ACC112 (cell line): ENCODE measurements at regions not wholly inside any gene's neighbourhood (a gene's known extent, or its start where the extent isn't known, plus 50 kb on each side); places are given as distances from the start of the nearest gene placed in this dataset.

Experiments used
- H2AFZ ChIP-seq: fragments of 200-600 bp; sonication (generic); one replicate; pipeline ENCODE4 v1.6.0; 2017; ENCODE audit warnings: antibody characterized with exemption, low read length; ENCODE audit not compliant: unreplicated experiment
- H3K27ac ChIP-seq: fragments of 200-600 bp; sonication (generic); 2 replicates; pipeline ENCODE4 v1.5.1; 2014; ENCODE audit warnings: low read depth, mild to moderate bottlenecking, antibody characterized with exemption, low read length, moderate library complexity
- H3K27me3 ChIP-seq: fragments of 200-600 bp; sonication (generic); 2 replicates; pipeline ENCODE4 v1.6.1; 2014; ENCODE audit warnings: mild to moderate bottlenecking, antibody characterized with exemption, low read length, moderate library complexity, mixed read lengths; ENCODE audit not compliant: insufficient read depth
- H3K36me3 ChIP-seq: fragments of 200-600 bp; sonication (generic); 2 replicates; pipeline ENCODE4 v1.6.1; 2016; ENCODE audit warnings: mild to moderate bottlenecking, antibody characterized with exemption, low read length, moderate library complexity, mixed read lengths; ENCODE audit not compliant: insufficient read depth
- H3K4me1 ChIP-seq: fragments of 200-600 bp; sonication (generic); one replicate; pipeline ENCODE4 v1.6.1; 2016; ENCODE audit warnings: low read length, mixed read lengths; ENCODE audit not compliant: insufficient read depth, unreplicated experiment, control insufficient read depth
- H3K4me3 ChIP-seq: fragments of 200-600 bp; sonication (generic); 2 replicates; pipeline ENCODE4 v1.5.1; 2014; ENCODE audit warnings: mild to moderate bottlenecking, low read depth, low read length
- H3K79me2 ChIP-seq: fragments of 200-600 bp; sonication (generic); one replicate; pipeline ENCODE4 v1.6.0; 2016; ENCODE audit warnings: low read length; ENCODE audit not compliant: control insufficient read depth, unreplicated experiment, insufficient read depth

DNA sequence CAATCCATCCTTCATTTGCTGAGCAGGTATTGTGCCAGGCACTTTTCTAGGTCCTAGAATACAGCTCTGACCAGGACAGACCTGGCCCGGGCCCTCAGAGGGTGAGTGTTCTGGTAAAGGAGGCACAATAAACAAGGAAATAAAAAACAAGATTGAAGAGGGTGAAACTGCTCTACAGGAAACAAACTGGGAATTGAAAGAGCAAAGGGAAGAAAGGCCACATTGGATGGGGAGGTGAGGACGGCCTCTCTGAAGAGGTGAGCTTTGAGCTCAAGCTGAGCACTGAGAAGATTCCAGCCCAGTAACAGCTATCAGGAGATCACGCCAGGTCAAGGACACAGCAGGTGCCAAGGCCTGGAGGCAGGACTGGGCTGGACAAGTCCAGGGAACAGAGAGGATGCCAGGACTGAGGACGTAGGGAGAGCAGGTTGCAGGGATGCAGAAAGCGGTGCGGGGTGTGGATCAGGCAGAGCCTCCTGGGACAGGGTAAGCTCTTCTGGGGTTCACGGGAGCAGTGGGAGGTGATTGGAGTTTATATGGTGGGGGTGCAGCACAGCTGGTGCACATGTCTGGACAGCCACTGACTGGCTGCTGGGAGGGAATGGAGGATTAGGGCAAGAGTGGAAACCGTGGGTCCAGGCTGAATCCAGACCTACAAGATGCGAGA is 433.3 kb downstream of the PREX1 start:
- no peaks in the 10 kb centered on the region for H3K36me3 ChIP-seq
- no peak overlapping the region for H3K27ac ChIP-seq
- H3K4me1 ChIP-seq: no peaks in the 10 kb centered on the region
- H3K4me3 ChIP-seq: no peak overlapping the region
- no peak overlapping the region for H2AFZ ChIP-seq
- peaks cover 45% of the 10 kb centered on the region for H3K27me3 ChIP-seq
- no peaks in the 10 kb centered on the region for H3K79me2 ChIP-seq

DNA sequence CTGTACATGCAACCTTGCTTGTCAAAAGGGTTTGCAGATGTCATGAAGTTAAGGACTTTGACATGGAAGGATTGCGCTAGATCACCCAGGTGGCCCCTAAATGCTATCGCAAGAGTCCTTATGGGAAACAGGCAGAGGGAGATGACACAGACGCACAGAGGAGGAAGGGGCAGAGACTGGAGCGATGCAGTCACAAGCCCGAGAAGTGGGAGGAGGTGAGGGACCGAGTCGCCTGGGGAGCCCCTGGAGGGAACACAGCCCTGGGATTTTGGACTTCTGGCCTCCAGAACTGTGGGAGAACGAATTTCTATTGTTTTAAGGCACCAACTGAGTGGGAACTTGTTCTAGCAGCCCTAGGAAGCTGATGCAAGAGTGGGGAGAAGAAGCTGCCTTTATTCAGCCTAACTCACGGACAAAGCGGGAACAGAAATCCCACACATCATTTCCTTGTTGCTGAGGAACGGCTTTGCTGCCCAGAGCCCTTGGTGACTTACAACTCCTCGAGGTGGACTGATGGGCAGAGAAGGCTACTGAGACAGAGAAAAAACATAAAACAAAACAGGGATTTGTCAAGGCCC is 434.0 kb downstream of the PREX1 start:
- Histone ChIP-seq H3K4me3 (no peak overlapping the region), H3K27ac (no peak overlapping the region), H2AFZ (no peak overlapping the region), H3K79me2 (no peaks in the 10 kb centered on the region), H3K27me3 (peaks cover 40% of the 10 kb centered on the region), H3K4me1 (no peaks in the 10 kb centered on the region), H3K36me3 (no peaks in the 10 kb centered on the region)

DNA sequence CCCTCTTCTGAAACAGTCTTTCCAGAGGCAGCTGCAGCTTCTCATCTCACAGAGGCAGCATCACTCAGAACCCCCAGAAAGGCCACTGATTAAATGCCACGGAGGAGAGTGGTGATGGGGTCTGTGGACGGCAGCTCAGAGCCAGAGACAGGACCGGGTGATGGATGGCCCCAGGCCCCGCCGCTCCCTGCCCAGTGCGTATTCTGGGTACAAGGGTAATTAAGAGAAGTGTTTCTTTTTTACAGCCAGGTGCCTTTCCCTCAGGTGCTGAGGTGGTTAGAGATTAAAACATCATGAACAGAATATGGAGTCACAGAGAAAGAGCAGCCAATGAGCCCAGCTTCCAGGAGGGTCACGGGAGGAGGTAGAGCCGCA is 434.5 kb downstream of the PREX1 start:
- no peaks in the 10 kb centered on the region for H3K4me1 ChIP-seq
- H3K27me3 ChIP-seq: peaks cover 36% of the 10 kb centered on the region
- no peak overlapping the region for H2AFZ ChIP-seq
- no peaks in the 10 kb centered on the region for H3K36me3 ChIP-seq
- no peaks in the 10 kb centered on the region for H3K79me2 ChIP-seq
- H3K27ac ChIP-seq: no peak overlapping the region
- no peak overlapping the region for H3K4me3 ChIP-seq

DNA sequence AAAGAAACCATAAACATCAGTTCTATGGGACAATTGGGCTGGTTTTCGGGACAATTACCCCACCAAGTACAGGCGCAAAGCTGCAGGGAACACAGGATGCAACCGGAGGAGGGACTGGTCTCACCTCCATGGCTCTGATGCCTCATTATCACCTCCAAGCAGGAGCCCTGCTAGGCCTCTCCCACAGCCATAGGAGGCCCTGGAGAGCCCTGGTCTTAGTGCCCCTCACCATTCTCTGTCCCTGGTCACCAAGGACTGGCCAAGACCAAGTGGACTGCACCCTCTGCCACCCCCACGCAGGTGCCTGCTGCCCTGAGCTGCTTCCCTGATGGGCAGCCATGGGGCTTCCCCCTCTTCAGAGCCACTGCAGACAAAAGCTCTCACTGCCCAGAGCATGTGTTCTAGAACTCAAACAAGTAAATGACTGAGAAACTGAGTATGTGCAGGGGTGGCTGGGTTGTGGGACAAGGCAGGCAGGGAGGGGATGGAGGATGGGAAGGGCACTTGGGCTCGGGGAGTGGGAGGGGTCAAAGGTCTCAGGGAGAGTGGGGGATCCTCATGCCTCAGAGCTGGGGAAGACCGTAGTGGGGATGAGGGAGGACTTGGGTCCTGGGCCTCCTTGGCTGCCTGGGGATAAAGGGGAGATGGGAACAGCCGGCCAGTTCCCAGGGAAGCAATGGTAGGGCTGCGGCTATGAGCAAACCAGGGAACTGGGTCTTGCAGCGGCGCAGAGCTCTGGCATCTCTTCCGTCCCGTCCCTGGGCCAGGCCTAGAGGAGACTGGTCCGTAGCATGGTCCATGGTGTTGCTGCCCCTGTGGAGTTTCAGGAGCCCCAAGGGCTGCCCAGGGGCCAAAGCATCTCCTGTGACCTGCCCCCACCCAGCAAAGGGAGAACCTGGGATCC is 435.1 kb downstream of the PREX1 start:
- no peak overlapping the region for H2AFZ ChIP-seq
- H3K36me3 ChIP-seq: no peaks in the 10 kb centered on the region

DNA sequence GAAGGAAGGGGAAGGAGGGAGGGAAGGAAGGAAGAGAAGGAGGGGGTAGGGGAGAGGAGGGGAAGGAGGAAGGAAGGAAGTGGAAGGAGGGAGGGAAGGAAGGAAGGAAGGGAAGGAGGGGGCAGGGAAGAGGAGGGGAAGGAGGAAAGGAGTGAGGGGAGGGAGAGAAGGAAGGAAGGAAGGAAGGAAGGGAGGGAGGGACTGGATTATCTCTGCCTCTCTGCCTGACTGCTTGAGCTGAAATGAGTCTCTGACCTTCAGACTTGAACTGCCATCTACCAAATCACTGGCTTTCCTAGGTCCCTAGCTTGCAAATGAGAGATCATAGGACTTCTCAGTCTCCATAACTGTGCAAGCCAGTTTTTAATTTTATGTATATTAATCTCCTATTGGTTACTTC is 436.8 kb downstream of the PREX1 start:
- Histone ChIP-seq H3K27me3 (peaks cover 26% of the 10 kb centered on the region), H3K36me3 (no peaks in the 10 kb centered on the region), H3K4me3 (no peak overlapping the region), H2AFZ (no peak overlapping the region), H3K79me2 (no peaks in the 10 kb centered on the region), H3K27ac (no peak overlapping the region), H3K4me1 (no peaks in the 10 kb centered on the region)

More for the DNA sequence above, 435.1 kb downstream of the PREX1 start:
- H3K27me3 ChIP-seq: peaks cover 33% of the 10 kb centered on the region
- H3K4me3 ChIP-seq: no peak overlapping the region
- H3K27ac ChIP-seq: no peak overlapping the region
- no peaks in the 10 kb centered on the region for H3K4me1 ChIP-seq
- H3K79me2 ChIP-seq: no peaks in the 10 kb centered on the region

DNA sequence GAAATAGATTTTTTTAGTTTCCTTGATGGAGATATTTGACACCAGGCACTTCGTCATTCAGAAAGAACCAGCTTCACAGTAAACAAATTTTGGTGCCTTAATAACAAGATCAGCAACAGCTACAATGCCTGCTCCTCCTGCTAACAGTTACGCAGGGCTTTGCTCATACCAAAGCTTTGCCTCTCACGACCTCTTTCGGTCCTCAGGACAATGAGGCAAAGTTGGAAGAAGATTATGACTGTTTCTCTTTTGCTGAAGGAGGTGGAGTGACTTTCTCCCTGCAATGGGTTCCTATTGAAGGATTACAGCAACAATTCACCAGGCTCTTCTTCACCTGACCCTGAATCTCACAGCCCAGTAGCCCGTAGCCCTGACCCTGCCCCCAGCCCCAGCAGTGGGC is 440.1 kb downstream of the PREX1 start:
- H2AFZ ChIP-seq: no peak overlapping the region
- H3K4me3 ChIP-seq: no peak overlapping the region
- H3K4me1 ChIP-seq: no peaks in the 10 kb centered on the region
- no peaks in the 10 kb centered on the region for H3K36me3 ChIP-seq
- H3K79me2 ChIP-seq: no peaks in the 10 kb centered on the region
- H3K27ac ChIP-seq: no peak overlapping the region
- peaks cover 21% of the 10 kb centered on the region; the same call in 1 of the 2 replicates for H3K27me3 ChIP-seq

DNA sequence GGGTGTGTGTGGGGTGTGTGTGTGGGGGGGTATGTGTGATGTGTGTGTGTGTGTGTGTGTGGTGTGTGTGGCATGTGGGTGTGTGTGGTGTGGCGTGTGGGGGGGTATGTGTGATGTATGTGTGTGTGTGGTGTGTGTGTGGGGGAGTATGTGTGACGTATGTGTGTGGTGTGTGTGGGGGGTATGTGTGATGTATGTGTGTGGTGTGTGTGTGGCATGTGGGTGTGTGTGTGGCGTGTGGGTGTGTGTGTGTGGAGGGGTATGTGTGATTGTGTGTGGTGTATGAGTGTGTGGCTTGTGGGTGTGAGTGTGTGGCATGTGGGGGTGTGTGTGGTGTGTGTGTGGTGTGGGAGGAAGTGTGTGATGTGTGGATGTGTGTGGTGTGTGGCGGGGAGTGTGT is 442.3 kb downstream of the PREX1 start:
- no peaks in the 10 kb centered on the region for H3K36me3 ChIP-seq
- H3K27me3 ChIP-seq: peaks cover 18% of the 10 kb centered on the region; the same call in 1 of the 2 replicates
- no peaks in the 10 kb centered on the region for H3K4me1 ChIP-seq
- no peak overlapping the region for H2AFZ ChIP-seq
- no peak overlapping the region for H3K4me3 ChIP-seq
- H3K27ac ChIP-seq: no peak overlapping the region
- no peaks in the 10 kb centered on the region for H3K79me2 ChIP-seq

DNA sequence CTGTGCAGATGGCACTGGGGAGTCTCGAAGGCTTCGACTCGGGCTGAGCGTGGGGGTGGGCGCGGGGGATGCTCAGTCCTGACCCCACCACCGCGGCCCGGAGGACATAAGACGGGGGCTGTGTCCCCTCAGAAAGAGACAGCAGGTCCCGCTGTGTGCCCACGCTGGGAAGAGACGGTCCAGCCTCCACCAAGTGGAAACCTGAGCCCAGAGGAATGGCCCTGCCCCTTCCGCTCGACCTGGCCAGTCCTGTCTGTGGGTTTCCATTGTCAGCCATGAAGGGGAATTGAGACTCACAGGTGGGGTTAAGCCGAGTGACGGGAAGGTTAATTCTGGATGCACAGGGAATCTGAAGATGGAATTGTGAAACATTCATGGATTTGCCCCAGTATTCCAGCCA is 442.7 kb downstream of the PREX1 start:
- Histone ChIP-seq H3K4me3 (no peak overlapping the region), H3K36me3 (no peaks in the 10 kb centered on the region), H3K79me2 (no peaks in the 10 kb centered on the region), H3K27me3 (peaks cover 19% of the 10 kb centered on the region), H3K4me1 (no peaks in the 10 kb centered on the region), H2AFZ (no peak overlapping the region), H3K27ac (no peak overlapping the region)

DNA sequence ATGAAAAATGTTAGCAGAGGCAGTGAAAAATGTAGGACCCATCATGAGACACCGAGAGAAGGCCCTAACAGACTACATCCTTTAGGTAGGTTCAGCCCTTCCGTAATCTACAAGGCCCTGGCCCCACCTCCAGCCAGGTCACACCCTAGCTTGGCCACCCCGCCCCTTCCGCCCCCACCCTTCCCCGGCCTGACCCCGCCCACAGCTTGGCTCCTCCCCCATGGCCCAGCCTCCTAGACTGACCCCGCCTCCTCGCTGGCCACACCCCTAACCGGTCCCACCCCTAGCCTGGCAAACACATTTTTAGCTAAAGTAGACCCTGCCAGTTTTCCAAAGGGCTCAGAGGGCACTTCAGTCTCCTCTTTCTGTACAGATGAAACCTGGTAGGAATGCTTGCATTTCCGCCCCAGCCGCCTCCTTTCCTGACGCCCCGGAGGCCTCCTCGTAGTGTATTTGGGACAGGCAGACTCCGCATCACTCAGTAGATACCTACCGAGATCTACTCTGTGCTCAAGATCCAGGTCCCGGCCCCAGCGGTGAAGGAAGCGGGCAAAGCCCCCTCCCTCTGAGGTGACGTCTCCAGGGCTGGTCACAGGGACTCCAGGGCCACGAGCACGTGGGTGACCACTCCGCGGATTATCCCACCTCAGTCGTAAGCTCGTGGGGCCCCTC is 443.5 kb downstream of the PREX1 start:
- no peak overlapping the region for H3K4me3 ChIP-seq
- H2AFZ ChIP-seq: no peak overlapping the region
- peaks cover 18% of the 10 kb centered on the region for H3K27me3 ChIP-seq
- no peaks in the 10 kb centered on the region for H3K36me3 ChIP-seq
- H3K27ac ChIP-seq: no peak overlapping the region
- no peaks in the 10 kb centered on the region for H3K79me2 ChIP-seq
- no peaks in the 10 kb centered on the region for H3K4me1 ChIP-seq

DNA sequence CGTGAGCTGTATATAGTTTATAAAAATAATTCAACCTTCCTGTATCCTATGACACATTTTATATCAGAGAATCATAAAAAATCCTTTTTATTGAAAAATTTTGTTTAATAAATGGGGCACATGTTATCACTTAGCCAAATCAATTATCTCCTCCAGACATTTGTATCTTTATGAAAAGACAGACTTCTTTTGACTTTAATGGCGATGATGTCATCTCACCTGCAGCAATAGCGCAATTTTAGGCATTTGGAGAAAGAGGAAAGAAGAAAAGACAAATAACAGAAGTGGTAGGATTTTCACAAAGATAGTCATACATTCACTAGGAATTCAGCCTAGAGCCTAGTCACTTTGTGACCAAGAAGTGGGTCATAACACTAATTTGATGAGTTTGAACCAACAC is 444.5 kb downstream of the PREX1 start:
- Histone ChIP-seq H3K36me3 (no peaks in the 10 kb centered on the region), H3K4me1 (no peaks in the 10 kb centered on the region), H3K79me2 (no peaks in the 10 kb centered on the region), H3K4me3 (no peak overlapping the region), H3K27me3 (peaks cover 26% of the 10 kb centered on the region), H3K27ac (no peak overlapping the region), H2AFZ (no peak overlapping the region)
